Endothelial cell (in vitro differentiated cells): ENCODE measurements at regions not wholly inside any gene's neighbourhood (a gene's known extent, or its start where the extent isn't known, plus 50 kb on each side); places are given as distances from the start of the nearest gene placed in this dataset.

Experiments used
- DNase-seq: peaks from one replicate; pipeline ENCODE4 v3.0.0; 2021; ENCODE audit warnings: low spot score
- H3K27ac Mint-ChIP-seq: one replicate; pipeline ENCODE4 v1.8.0; 2021; ENCODE audit warnings: mixed read lengths, inconsistent platforms; ENCODE audit not compliant: unreplicated experiment
- H3K27me3 Mint-ChIP-seq: one replicate; pipeline ENCODE4 v1.8.0; 2021; ENCODE audit warnings: mild to moderate bottlenecking, moderate library complexity, mixed read lengths, inconsistent platforms; ENCODE audit not compliant: unreplicated experiment
- H3K36me3 Mint-ChIP-seq: one replicate; pipeline ENCODE4 v1.8.0; 2021; ENCODE audit warnings: mild to moderate bottlenecking, low read depth, mixed read lengths, inconsistent platforms; ENCODE audit not compliant: unreplicated experiment
- H3K4me1 Mint-ChIP-seq: one replicate; pipeline ENCODE4 v1.8.0; 2021; ENCODE audit warnings: mild to moderate bottlenecking, mixed read lengths, inconsistent platforms; ENCODE audit not compliant: unreplicated experiment
- H3K4me3 Mint-ChIP-seq: one replicate; pipeline ENCODE4 v1.8.0; 2021; ENCODE audit warnings: mild to moderate bottlenecking, mixed read lengths, inconsistent platforms; ENCODE audit not compliant: unreplicated experiment
- H3K9me3 Mint-ChIP-seq: one replicate; pipeline ENCODE4 v1.8.0; 2021; ENCODE audit warnings: mixed read lengths, inconsistent platforms; ENCODE audit not compliant: unreplicated experiment
- CTCF ChIP-seq: fragments of 200-600 bp; sonication (generic); IDR thresholded peaks from one replicate; pipeline ENCODE4 v1.5.0; 2021; ENCODE audit warnings: antibody characterized with exemption; ENCODE audit not compliant: unreplicated experiment

DNA sequence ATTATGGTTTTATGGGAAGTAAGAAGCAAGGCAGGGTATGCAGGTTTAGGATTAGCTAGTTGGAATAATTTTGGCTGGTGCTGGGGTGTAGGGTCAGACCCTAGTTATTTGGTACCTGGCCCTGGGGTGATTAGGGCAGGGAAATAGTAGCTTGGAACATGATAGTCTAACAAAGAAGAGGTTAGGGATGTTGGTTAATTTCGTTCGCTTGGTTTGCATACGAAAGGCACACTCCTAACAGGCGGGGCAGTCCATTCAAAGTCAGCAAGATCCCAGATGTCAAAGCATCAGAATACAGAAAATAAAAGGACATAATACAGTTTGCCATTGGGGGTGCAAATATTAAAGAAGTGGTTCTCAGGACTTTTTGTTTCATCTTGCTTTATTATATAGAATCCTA, 55.7 kb upstream of the ITPRID1 start:
- Mint-ChIP-seq H3K27ac (no peak overlapping the region), H3K4me3 (no peak overlapping the region)

DNA sequence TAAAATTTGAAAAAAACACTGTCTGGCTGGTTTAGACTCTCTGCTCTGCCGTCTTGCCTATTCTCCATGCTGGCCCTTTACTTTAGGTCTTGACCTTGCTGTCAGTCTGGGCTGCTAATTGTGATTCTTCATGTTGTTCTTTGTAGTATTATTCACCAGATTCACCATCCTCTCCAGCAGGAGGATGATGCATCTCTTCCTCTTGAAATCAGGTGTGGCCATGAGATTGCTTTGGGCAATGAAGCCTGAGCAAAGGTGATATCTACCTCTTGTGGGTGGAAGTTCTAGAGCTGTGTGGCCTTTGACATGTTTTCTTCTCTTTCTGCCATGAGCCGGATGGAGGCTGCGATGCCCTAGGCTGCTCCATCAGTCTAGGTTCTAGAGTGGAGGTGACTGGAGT, 51.3 kb upstream of the ITPRID1 start:
- H3K27ac Mint-ChIP-seq, result no peak overlapping the region
- H3K4me3 Mint-ChIP-seq, result no peak overlapping the region
- H3K4me1 Mint-ChIP-seq, result no peaks in the 10 kb centered on the region
- H3K36me3 Mint-ChIP-seq, result no peaks in the 10 kb centered on the region
- no peak for TF ChIP-seq CTCF
- no peak for DNase-seq
- H3K9me3 Mint-ChIP-seq, result no peaks in the 10 kb centered on the region
- no peaks in the 10 kb centered on the region for H3K27me3 Mint-ChIP-seq

More for the DNA sequence above, 55.7 kb upstream of the ITPRID1 start:
- Mint-ChIP-seq H3K27me3 (no peaks in the 10 kb centered on the region), H3K9me3 (no peaks in the 10 kb centered on the region), H3K36me3 (no peaks in the 10 kb centered on the region), H3K4me1 (no peaks in the 10 kb centered on the region)
- no peak for DNase-seq
- no peak for TF ChIP-seq CTCF
